Sigmoid colon (tissue), 4 donors: ENCODE measurements at regions not wholly inside any gene's neighbourhood (a gene's known extent, or its start where the extent isn't known, plus 50 kb on each side); places are given as distances from the start of the nearest gene placed in this dataset.

Source experiments
- EP300 ChIP-seq, 4 donors: sonication (generic); formaldehyde crosslinking; IDR thresholded peaks; one replicate each; pipeline ENCODE4 v1.6.1; 2017; ENCODE audit warnings: antibody characterized with exemption in 4 of 4
- POLR2A ChIP-seq, 2 donors: fragments of 450-650 bp; IDR thresholded peaks; one replicate each; pipeline ENCODE4 v1.6.1; 2016; ENCODE audit warnings: antibody characterized with exemption in 2 of 2, mild to moderate bottlenecking in 2 of 2, moderate library complexity in 2 of 2
- POLR2AphosphoS5 ChIP-seq, 4 donors: sonication (generic); formaldehyde crosslinking; IDR thresholded peaks; one replicate each; pipeline ENCODE4 v1.6.1; 2017; ENCODE audit warnings: antibody characterized with exemption in 4 of 4

DNA sequence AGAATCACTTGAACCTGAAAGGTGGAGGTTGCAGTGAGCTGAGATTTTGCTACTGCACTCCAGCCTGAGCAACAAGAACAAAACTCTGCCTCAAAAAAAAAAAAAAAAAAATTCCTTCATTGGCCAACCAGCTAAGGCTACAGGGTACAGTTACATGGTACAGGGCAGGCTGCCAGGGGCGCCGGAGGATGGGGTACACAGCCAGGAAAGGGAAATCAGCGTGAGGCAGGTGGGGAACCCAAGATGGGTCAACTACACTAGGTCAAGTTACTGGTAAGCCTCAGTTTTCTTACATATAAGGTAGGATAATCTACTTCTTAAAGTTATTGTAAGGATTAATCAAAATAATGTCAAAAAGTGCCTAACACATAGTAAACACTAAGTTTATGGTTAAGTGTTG is 69.6 kb upstream of the KCNK12 start:
- TF ChIP-seq EP300 (IDR thresholded peaks at IDR 0.05) (no peak), POLR2A (IDR thresholded peaks at IDR 0.05) (no peak), POLR2AphosphoS5 (IDR thresholded peaks at IDR 0.05) (no peak)
